ENCODE measurements at regions not wholly inside any gene's neighbourhood (a gene's known extent, or its start where the extent isn't known, plus 50 kb on each side); places are given as distances from the start of the nearest gene placed in this dataset.

GRCh38 chr7:47028284-47028683, 553.6 kb downstream of the TNS3 start:
- TF ChIP-seq, protein P1, sequence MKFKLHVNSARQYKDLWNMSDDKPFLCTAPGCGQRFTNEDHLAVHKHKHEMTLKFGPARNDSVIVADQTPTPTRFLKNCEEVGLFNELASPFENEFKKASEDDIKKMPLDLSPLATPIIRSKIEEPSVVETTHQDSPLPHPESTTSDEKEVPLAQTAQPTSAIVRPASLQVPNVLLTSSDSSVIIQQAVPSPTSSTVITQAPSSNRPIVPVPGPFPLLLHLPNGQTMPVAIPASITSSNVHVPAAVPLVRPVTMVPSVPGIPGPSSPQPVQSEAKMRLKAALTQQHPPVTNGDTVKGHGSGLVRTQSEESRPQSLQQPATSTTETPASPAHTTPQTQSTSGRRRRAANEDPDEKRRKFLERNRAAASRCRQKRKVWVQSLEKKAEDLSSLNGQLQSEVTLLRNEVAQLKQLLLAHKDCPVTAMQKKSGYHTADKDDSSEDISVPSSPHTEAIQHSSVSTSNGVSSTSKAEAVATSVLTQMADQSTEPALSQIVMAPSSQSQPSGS (IDR thresholded peaks at IDR 0.05; ENCODE audit: low read length) = no peak
- TF ChIP-seq E2F6 (IDR thresholded peaks at IDR 0.05) = no peak
- TF ChIP-seq, protein P2, sequence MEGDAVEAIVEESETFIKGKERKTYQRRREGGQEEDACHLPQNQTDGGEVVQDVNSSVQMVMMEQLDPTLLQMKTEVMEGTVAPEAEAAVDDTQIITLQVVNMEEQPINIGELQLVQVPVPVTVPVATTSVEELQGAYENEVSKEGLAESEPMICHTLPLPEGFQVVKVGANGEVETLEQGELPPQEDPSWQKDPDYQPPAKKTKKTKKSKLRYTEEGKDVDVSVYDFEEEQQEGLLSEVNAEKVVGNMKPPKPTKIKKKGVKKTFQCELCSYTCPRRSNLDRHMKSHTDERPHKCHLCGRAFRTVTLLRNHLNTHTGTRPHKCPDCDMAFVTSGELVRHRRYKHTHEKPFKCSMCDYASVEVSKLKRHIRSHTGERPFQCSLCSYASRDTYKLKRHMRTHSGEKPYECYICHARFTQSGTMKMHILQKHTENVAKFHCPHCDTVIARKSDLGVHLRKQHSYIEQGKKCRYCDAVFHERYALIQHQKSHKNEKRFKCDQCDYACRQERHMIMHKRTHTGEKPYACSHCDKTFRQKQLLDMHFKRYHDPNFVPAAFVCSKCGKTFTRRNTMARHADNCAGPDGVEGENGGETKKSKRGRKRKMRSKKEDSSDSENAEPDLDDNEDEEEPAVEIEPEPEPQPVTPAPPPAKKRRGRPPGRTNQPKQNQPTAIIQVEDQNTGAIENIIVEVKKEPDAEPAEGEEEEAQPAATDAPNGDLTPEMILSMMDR (IDR thresholded peaks at IDR 0.05; ENCODE audit: control extremely low read depth in 1 of 3, insufficient read depth in 1 of 3, low read depth in 1 of 3, low read length in 3 of 3) = no peak
- no peak for TF ChIP-seq EP300 (IDR thresholded peaks at IDR 0.05; ENCODE audit: borderline replicate concordance in 1 of 2, low read depth in 2 of 2, low read length in 2 of 2)
- no peak for TF ChIP-seq PHF8 (conservative IDR thresholded peaks at IDR 0.05; ENCODE audit: low read depth, low read length)
- no peak for TF ChIP-seq RBBP5 (IDR thresholded peaks at IDR 0.05; ENCODE audit: borderline replicate concordance, low read depth, low read length)
- no peak for TF ChIP-seq POLR2AphosphoS5 (IDR thresholded peaks at IDR 0.05; ENCODE audit: low read depth, low read length)
- TF ChIP-seq RFX5 (IDR thresholded peaks at IDR 0.05; ENCODE audit: borderline replicate concordance, low read depth, low read length) = no peak
- TF ChIP-seq MAFK (IDR thresholded peaks at IDR 0.05; ENCODE audit: low read depth, low read length) = no peak
- no peak for TF ChIP-seq BRCA1 (IDR thresholded peaks at IDR 0.05; ENCODE audit: low read depth, low read length)
- no peak for TF ChIP-seq POLR2A (IDR thresholded peaks at IDR 0.05; ENCODE audit: control extremely low read depth in 1 of 2, low read depth in 2 of 2, low read length in 2 of 2)
- TF ChIP-seq ZNF274 (IDR thresholded peaks at IDR 0.05; ENCODE audit: borderline replicate concordance, extremely low read depth, low read length) = no peak
- no peak for TF ChIP-seq MAX (IDR thresholded peaks at IDR 0.05)
- TF ChIP-seq YY1 (IDR thresholded peaks at IDR 0.05; ENCODE audit: low read depth, low read length) = no peak

All from H1 (cell line).